ENCODE measurements at regions not wholly inside any gene's neighbourhood (a gene's known extent, or its start where the extent isn't known, plus 50 kb on each side); places are given as distances from the start of the nearest gene placed in this dataset.

DNA sequence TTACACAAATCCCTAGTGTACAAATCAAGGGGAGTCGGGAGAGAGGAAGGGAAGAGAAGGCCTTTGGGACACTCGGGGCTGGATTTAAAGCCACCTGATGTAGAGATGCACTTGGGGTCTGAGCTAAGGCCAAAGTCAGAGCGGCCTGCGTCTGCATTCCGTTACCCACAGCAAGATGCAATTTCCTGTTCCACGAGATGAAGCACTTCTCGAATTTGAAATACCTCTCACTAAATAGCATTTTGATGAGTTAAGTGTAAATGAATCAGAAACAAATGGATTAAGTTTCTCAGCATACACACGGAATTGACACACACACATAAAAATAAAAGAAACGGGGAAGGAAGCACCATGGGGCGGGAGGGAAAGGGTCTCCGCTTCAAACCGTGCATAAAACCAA is 386.0 kb downstream of the SOX9 start:
- no peaks in the 10 kb centered on the region for H3K9me3 ChIP-seq (ENCODE audit: control insufficient read depth in 4 of 4, low read length in 3 of 4)
- H3K4me1 ChIP-seq (ENCODE audit: control insufficient read depth in 4 of 4, insufficient read depth in 4 of 4, low read length in 3 of 4): peaks cover 0 to 10% (median 7%) of the 10 kb centered on the region in 4 donors
- H3K4me3 ChIP-seq (ENCODE audit: low read depth in 1 of 3, low read length in 3 of 3): no peak overlapping the region
- H3K27me3 ChIP-seq (ENCODE audit: control insufficient read depth in 4 of 4, insufficient read depth in 4 of 4, low read length in 3 of 4): no peaks in the 10 kb centered on the region
- TF ChIP-seq EGR1 (IDR thresholded peaks at IDR 0.05; ENCODE audit: low read depth in 2 of 2): no peak
- TF ChIP-seq RXRA (IDR thresholded peaks at IDR 0.05): no peak
- TF ChIP-seq, protein P1, sequence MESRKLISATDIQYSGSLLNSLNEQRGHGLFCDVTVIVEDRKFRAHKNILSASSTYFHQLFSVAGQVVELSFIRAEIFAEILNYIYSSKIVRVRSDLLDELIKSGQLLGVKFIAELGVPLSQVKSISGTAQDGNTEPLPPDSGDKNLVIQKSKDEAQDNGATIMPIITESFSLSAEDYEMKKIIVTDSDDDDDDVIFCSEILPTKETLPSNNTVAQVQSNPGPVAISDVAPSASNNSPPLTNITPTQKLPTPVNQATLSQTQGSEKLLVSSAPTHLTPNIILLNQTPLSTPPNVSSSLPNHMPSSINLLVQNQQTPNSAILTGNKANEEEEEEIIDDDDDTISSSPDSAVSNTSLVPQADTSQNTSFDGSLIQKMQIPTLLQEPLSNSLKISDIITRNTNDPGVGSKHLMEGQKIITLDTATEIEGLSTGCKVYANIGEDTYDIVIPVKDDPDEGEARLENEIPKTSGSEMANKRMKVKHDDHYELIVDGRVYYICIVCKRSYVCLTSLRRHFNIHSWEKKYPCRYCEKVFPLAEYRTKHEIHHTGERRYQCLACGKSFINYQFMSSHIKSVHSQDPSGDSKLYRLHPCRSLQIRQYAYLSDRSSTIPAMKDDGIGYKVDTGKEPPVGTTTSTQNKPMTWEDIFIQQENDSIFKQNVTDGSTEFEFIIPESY (IDR thresholded peaks at IDR 0.05): no peak
- TF ChIP-seq TAF1 (conservative IDR thresholded peaks at IDR 0.05): no peak
- no peak for TF ChIP-seq FOXA2 (IDR thresholded peaks at IDR 0.05)
- no peak for TF ChIP-seq NR2F2 (IDR thresholded peaks at IDR 0.05)
- TF ChIP-seq, protein P2, sequence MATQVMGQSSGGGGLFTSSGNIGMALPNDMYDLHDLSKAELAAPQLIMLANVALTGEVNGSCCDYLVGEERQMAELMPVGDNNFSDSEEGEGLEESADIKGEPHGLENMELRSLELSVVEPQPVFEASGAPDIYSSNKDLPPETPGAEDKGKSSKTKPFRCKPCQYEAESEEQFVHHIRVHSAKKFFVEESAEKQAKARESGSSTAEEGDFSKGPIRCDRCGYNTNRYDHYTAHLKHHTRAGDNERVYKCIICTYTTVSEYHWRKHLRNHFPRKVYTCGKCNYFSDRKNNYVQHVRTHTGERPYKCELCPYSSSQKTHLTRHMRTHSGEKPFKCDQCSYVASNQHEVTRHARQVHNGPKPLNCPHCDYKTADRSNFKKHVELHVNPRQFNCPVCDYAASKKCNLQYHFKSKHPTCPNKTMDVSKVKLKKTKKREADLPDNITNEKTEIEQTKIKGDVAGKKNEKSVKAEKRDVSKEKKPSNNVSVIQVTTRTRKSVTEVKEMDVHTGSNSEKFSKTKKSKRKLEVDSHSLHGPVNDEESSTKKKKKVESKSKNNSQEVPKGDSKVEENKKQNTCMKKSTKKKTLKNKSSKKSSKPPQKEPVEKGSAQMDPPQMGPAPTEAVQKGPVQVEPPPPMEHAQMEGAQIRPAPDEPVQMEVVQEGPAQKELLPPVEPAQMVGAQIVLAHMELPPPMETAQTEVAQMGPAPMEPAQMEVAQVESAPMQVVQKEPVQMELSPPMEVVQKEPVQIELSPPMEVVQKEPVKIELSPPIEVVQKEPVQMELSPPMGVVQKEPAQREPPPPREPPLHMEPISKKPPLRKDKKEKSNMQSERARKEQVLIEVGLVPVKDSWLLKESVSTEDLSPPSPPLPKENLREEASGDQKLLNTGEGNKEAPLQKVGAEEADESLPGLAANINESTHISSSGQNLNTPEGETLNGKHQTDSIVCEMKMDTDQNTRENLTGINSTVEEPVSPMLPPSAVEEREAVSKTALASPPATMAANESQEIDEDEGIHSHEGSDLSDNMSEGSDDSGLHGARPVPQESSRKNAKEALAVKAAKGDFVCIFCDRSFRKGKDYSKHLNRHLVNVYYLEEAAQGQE (IDR thresholded peaks at IDR 0.05): no peak
- no peak for TF ChIP-seq JUND (IDR thresholded peaks at IDR 0.05)
- TF ChIP-seq RAD21 (IDR thresholded peaks at IDR 0.05): no peak
- TF ChIP-seq, protein P3, sequence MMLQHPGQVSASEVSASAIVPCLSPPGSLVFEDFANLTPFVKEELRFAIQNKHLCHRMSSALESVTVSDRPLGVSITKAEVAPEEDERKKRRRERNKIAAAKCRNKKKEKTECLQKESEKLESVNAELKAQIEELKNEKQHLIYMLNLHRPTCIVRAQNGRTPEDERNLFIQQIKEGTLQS (IDR thresholded peaks at IDR 0.05): no peak
- TF ChIP-seq, protein P4, sequence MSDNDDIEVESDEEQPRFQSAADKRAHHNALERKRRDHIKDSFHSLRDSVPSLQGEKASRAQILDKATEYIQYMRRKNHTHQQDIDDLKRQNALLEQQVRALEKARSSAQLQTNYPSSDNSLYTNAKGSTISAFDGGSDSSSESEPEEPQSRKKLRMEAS (IDR thresholded peaks at IDR 0.05): no peak
- TF ChIP-seq SP1 (IDR thresholded peaks at IDR 0.05): no peak
- no peak for TF ChIP-seq FOXA1 (IDR thresholded peaks at IDR 0.05)
- TF ChIP-seq, protein P5, sequence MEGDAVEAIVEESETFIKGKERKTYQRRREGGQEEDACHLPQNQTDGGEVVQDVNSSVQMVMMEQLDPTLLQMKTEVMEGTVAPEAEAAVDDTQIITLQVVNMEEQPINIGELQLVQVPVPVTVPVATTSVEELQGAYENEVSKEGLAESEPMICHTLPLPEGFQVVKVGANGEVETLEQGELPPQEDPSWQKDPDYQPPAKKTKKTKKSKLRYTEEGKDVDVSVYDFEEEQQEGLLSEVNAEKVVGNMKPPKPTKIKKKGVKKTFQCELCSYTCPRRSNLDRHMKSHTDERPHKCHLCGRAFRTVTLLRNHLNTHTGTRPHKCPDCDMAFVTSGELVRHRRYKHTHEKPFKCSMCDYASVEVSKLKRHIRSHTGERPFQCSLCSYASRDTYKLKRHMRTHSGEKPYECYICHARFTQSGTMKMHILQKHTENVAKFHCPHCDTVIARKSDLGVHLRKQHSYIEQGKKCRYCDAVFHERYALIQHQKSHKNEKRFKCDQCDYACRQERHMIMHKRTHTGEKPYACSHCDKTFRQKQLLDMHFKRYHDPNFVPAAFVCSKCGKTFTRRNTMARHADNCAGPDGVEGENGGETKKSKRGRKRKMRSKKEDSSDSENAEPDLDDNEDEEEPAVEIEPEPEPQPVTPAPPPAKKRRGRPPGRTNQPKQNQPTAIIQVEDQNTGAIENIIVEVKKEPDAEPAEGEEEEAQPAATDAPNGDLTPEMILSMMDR (IDR thresholded peaks at IDR 0.05; ENCODE audit: low read depth, low read length, missing input control): no peak
- no peak overlapping the region for H3K9ac ChIP-seq (ENCODE audit: low read depth in 1 of 2, low read length in 2 of 2)
- H3K27ac ChIP-seq (ENCODE audit: low read depth in 1 of 2, low read length in 2 of 2): no peak overlapping the region
- H3K36me3 ChIP-seq (ENCODE audit: control insufficient read depth in 4 of 4, insufficient read depth in 3 of 4, low read depth in 1 of 4, low read length in 3 of 4): no peaks in the 10 kb centered on the region
- DNase-seq (ENCODE audit: low spot score): no peak
- 88% methylated on average over 12 of the region's 12 CpGs for WGBS

DNA sequence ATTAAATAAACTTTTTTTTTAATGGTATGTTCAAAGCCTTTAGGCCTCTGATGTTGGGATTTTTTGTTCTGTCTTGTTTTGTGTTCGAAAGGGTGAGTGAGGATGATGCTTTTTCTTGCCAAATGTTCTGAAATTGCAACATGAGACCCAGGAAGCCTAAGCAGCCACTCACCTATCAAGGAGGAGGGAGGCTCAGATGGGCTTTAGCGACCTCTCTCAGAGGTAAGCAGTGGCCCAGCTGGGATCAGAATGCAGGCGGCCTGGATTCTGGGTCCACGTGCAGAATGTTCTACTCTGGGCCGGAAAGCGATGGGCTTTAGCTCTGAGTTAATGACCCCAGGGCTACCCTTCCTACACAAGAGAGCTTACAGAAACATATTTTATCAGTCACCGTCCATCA is 386.6 kb downstream of the SOX9 start:
- no peaks in the 10 kb centered on the region for H3K27me3 ChIP-seq (ENCODE audit: control insufficient read depth in 4 of 4, insufficient read depth in 4 of 4, low read length in 3 of 4)
- no peak overlapping the region for H3K4me3 ChIP-seq (ENCODE audit: low read depth in 1 of 3, low read length in 3 of 3)
- no peak for DNase-seq (ENCODE audit: low spot score)
- H3K9me3 ChIP-seq (ENCODE audit: control insufficient read depth in 4 of 4, low read length in 3 of 4): no peaks in the 10 kb centered on the region
- H3K36me3 ChIP-seq (ENCODE audit: control insufficient read depth in 4 of 4, insufficient read depth in 3 of 4, low read depth in 1 of 4, low read length in 3 of 4): no peaks in the 10 kb centered on the region
- WGBS: 91% methylated on average over 7 of the region's 7 CpGs
- H3K9ac ChIP-seq (ENCODE audit: low read depth in 1 of 2, low read length in 2 of 2): no peak overlapping the region
- no peak overlapping the region for H3K27ac ChIP-seq (ENCODE audit: low read depth in 1 of 2, low read length in 2 of 2)
- no peak for TF ChIP-seq NR2F2 (IDR thresholded peaks at IDR 0.05)
- TF ChIP-seq FOXA1 (IDR thresholded peaks at IDR 0.05): no peak
- TF ChIP-seq, protein P2 (IDR thresholded peaks at IDR 0.05): no peak
- TF ChIP-seq, protein P1 (IDR thresholded peaks at IDR 0.05): no peak
- no peak for TF ChIP-seq RAD21 (IDR thresholded peaks at IDR 0.05)
- no peak for TF ChIP-seq EGR1 (IDR thresholded peaks at IDR 0.05; ENCODE audit: low read depth in 2 of 2)
- TF ChIP-seq, protein P3 (IDR thresholded peaks at IDR 0.05): no peak
- no peak for TF ChIP-seq HNF4G (IDR thresholded peaks at IDR 0.05)
- no peak for TF ChIP-seq TAF1 (conservative IDR thresholded peaks at IDR 0.05)
- no peak for TF ChIP-seq RXRA (IDR thresholded peaks at IDR 0.05)
- TF ChIP-seq YY1 (IDR thresholded peaks at IDR 0.05): no peak
- peaks cover 0 to 4% (median 2%) of the 10 kb centered on the region in 4 donors for H3K4me1 ChIP-seq (ENCODE audit: control insufficient read depth in 4 of 4, insufficient read depth in 4 of 4, low read length in 3 of 4)

All from liver (tissue), 8 donors.